Activated naive CD4-positive, alpha-beta T cell treated with anti-CD3 and anti-CD28 coated beads for 36 hours (primary cell): ENCODE measurements at regions not wholly inside any gene's neighbourhood (a gene's known extent, or its start where the extent isn't known, plus 50 kb on each side); places are given as distances from the start of the nearest gene placed in this dataset.

Experiments used
- CTCF ChIA-PET: fragments of 350-600 bp; sonication (Branson Sonifier 250); formaldehyde crosslinking; loops from one replicate; lab custom pipeline; 2021; ENCODE audit warnings: antibody characterized with exemption; lab: Charles Lee
- DNase-seq: peaks from one replicate; pipeline ENCODE4 v3.0.0-alpha.2; 2020
- H3K27ac Mint-ChIP-seq: one replicate; pipeline ENCODE4 v1.8.0; 2021; ENCODE audit warnings: mild to moderate bottlenecking, mixed read lengths
- H3K27me3 Mint-ChIP-seq: one replicate; pipeline ENCODE4 v1.8.0; 2021; ENCODE audit warnings: low read depth, mixed read lengths
- H3K36me3 Mint-ChIP-seq: one replicate; pipeline ENCODE4 v1.8.0; 2021; ENCODE audit warnings: low read depth, mixed read lengths
- H3K4me1 Mint-ChIP-seq: one replicate; pipeline ENCODE4 v1.8.0; 2021; ENCODE audit warnings: low read depth, mixed read lengths
- H3K4me3 Mint-ChIP-seq: one replicate; pipeline ENCODE4 v1.8.0; 2021; ENCODE audit warnings: mild to moderate bottlenecking, moderate library complexity, mixed read lengths
- H3K9me3 Mint-ChIP-seq: one replicate; pipeline ENCODE4 v1.8.0; 2021; ENCODE audit warnings: mixed read lengths
- intact Hi-C: fragments of 100-400 bp; cut with micrococcal nuclease; formaldehyde crosslinking; loops from one replicate; pipeline ENCODE4 v1.15.1; 2023

GRCh38 chr15:91515188-91515754, 338.2 kb upstream of the SLCO3A1 start:
- H3K36me3 Mint-ChIP-seq: no peaks in the 10 kb centered on the region
- DNase-seq: no peak
- CTCF ChIA-PET: interaction anchor here (1.1 kb wide), 1 partner anchor 191 kb away, joined by 3 read pairs; no protein-coding TSS in a partner anchor
- peaks cover 9% of the 10 kb centered on the region for H3K4me1 Mint-ChIP-seq
- H3K9me3 Mint-ChIP-seq: no peaks in the 10 kb centered on the region
- H3K27ac Mint-ChIP-seq: no peak overlapping the region
- H3K4me3 Mint-ChIP-seq: no peak overlapping the region
- H3K27me3 Mint-ChIP-seq: no peaks in the 10 kb centered on the region
- intact Hi-C loops: no loop called here

DNA sequence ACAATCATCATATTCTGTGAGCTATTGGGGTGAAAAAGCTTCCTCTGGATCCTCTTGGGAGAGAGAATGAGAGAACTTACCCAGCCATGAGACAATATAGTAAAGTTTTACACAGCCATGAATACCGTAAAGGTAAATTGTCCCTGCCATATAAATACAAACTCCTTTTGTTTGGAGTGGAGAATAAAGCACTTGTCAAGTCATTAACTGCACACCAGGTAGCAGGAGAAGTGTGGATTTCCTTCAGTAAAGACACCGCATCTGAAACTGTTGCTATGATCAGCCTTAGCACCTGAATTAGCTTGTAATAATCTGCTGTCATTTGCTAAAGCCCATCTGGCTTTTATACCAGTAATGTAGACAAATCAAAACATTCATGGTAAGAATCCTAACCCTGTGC, 336.6 kb upstream of the SLCO3A1 start:
- no peak for DNase-seq
- Mint-ChIP-seq H3K4me3 (no peak overlapping the region), H3K4me1 (peaks cover 10% of the 10 kb centered on the region), H3K27me3 (no peaks in the 10 kb centered on the region), H3K36me3 (no peaks in the 10 kb centered on the region), H3K27ac (no peak overlapping the region), H3K9me3 (no peaks in the 10 kb centered on the region)
- CTCF ChIA-PET: no interaction called here
- intact Hi-C loops: no loop called here

- Mint-ChIP-seq H3K4me3 (no peak overlapping the region), H3K27me3 (no peaks in the 10 kb centered on the region), H3K27ac (no peak overlapping the region), H3K4me1 (peaks cover 18% of the 10 kb centered on the region), H3K36me3 (no peaks in the 10 kb centered on the region), H3K9me3 (no peaks in the 10 kb centered on the region)
- intact Hi-C loops: no loop called here
- CTCF ChIA-PET: interaction anchor here (0.8 kb wide), 1 partner anchor 213 kb away, joined by 3 read pairs; no protein-coding TSS in a partner anchor
- no peak for DNase-seq
Observed at GRCh38 chr15:91517491-91518200, 335.9 kb upstream of the SLCO3A1 start.

DNA sequence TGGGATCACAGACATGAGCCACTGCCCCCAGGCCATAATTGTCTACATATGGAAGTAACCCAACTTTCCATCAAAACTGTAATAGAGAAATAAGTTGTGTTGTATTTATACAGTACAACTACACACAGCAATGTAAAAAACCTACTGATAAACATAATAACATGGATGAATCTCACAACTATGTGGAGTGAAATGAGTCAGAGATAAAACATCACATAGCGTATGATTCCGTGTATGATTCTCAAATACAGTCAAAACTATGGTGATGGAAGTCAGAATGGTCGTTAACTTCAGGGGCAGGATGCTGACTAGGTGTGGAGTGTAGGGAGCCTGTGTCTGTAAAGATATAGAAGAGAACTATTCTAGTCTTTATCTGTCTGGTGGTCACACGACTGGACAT, 332.7 kb upstream of the SLCO3A1 start:
- Mint-ChIP-seq H3K27me3 (no peaks in the 10 kb centered on the region), H3K4me1 (peaks cover 24% of the 10 kb centered on the region), H3K9me3 (no peaks in the 10 kb centered on the region), H3K4me3 (no peak overlapping the region), H3K36me3 (no peaks in the 10 kb centered on the region), H3K27ac (no peak overlapping the region)
- intact Hi-C loops: no loop called here
- CTCF ChIA-PET: interaction anchor here (1.1 to 1.3 kb wide), 3 partner anchors 209 to 248 kb away, joined by 3 to 4 read pairs (median 4); no protein-coding TSS in a partner anchor
- no peak for DNase-seq

DNA sequence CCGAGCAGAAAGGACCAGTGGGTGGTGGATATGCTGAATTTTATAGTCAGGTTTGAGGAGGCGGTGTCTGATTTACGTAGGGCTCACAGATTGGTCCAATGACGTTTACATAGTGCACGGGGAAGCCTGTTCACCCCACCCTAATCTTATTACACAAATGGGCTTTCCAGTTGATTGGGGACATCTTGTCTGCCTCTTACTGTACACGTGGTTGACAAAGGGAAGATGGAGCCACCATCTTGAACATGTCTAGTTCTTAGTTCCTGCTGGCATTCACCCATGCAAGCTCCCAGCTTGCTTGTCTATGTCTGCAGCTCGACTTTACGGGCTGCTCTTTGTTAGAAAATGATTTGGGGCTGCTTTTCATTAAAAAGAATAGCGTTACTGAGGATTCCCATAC, 332.0 kb upstream of the SLCO3A1 start:
- Mint-ChIP-seq H3K4me1 (peaks cover 24% of the 10 kb centered on the region), H3K36me3 (no peaks in the 10 kb centered on the region), H3K9me3 (no peaks in the 10 kb centered on the region), H3K27me3 (no peaks in the 10 kb centered on the region), H3K4me3 (no peak overlapping the region), H3K27ac (no peak overlapping the region)
- DNase-seq: no peak
- CTCF ChIA-PET: interaction anchor here (0.7 to 1.3 kb wide), 4 partner anchors 151 to 248 kb away, joined by 3 to 4 read pairs (median 4); no protein-coding TSS in a partner anchor
- intact Hi-C loops: no loop called here

DNA sequence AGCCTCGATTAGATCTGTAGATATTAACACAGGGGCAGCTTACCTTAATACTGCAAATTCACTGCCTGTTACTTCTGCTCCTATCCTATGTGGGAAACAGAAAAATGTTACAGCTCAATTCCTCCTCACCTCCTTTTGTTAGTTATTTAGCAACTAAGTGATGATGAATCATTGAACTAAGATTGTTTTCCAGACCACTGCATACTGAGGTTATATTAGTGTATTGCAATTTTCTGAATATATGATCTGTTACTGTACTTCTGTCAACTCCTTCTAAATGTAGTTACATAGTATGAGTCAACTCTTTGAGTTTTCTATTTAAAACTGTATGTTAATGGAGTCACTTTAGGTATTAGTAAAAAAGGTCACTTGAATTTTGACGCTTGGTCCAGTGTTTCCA, 331.5 kb upstream of the SLCO3A1 start:
- intact Hi-C loops: loop anchor here (1.0 to 2.0 kb wide), 2 partner anchors 51 to 219 kb away; no protein-coding TSS in a partner anchor
- Mint-ChIP-seq H3K27me3 (no peaks in the 10 kb centered on the region), H3K36me3 (no peaks in the 10 kb centered on the region), H3K9me3 (no peaks in the 10 kb centered on the region), H3K4me3 (no peak overlapping the region), H3K4me1 (peaks cover 24% of the 10 kb centered on the region), H3K27ac (no peak overlapping the region)
- CTCF ChIA-PET: interaction anchor here (0.7 to 1.3 kb wide), 4 partner anchors 152 to 249 kb away, joined by 3 to 4 read pairs (median 4); no protein-coding TSS in a partner anchor
- DNase-seq: no peak

DNA sequence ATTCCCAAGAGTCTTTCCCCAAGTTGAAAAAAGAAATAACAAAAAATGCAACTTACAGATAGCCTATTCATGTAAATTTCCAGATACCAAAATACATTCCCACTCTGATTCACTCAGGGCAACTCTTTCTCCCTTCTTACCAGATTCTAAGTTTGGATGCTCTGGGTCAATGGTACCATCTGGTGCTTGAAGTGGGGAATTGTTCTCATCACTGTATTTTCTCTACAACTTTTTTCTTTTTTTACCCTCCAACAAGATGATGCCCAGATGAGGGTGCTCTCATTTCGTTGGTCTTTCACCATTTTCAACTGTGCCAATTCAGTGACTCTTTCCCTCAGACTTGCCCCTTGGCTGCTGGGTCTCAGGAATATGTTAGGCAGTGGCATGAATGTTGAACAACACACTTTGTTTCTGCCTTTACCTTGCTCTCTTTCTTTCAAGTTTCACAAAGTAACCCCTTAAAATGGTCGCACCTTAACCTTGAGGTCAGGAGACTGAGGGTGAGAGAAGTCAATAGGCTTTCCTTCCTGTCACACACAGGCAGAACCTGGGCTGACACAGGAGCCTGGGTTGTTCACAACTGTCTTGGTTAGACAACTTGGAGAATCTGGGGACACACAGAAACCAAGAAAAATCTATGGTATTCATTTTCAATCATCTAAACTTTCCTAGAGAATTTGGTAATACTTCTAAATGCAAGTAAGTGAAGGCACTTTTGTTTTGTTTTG, 330.7 kb upstream of the SLCO3A1 start:
- Mint-ChIP-seq H3K9me3 (no peaks in the 10 kb centered on the region), H3K4me1 (peaks cover 24% of the 10 kb centered on the region), H3K36me3 (no peaks in the 10 kb centered on the region), H3K27ac (no peak overlapping the region), H3K4me3 (no peak overlapping the region), H3K27me3 (no peaks in the 10 kb centered on the region)
- peak; percentile 17 for DNase-seq
- CTCF ChIA-PET: interaction anchor here (0.6 kb wide), 2 partner anchors 10 to 1090 kb away, joined by 3 to 4 read pairs; no protein-coding TSS in a partner anchor
- intact Hi-C loops: loop anchor here (1.0 to 2.0 kb wide), 2 partner anchors 52 to 219 kb away; no protein-coding TSS in a partner anchor

DNA sequence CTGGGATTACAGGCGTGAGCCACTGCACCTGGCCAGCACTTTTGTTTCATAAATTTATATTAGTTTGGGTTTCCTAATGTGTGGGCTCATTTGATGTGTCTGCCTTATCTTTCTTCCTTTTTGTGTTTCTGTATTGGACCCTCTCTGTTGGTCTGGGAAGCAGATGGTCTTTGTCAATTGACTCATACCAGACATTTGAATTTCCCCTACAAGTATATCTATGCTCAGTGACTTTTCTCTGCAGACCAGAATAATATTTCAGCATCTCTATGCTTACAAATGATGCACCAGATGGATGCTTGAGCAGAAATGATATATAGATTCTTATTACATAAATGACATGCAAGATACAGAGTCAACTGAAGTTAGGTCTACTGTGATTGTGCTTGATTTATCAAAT, 329.9 kb upstream of the SLCO3A1 start:
- H3K27ac Mint-ChIP-seq: no peak overlapping the region
- no peak for DNase-seq
- no peaks in the 10 kb centered on the region for H3K27me3 Mint-ChIP-seq
- H3K4me1 Mint-ChIP-seq: peaks cover 24% of the 10 kb centered on the region
- CTCF ChIA-PET: interaction anchor here (0.6 to 0.7 kb wide), 2 partner anchors 11 to 1089 kb away, joined by 3 to 4 read pairs; no protein-coding TSS in a partner anchor
- H3K36me3 Mint-ChIP-seq: no peaks in the 10 kb centered on the region
- intact Hi-C loops: loop anchor here (2.0 kb wide), 1 partner anchor 53 kb away; no protein-coding TSS in a partner anchor
- H3K9me3 Mint-ChIP-seq: no peaks in the 10 kb centered on the region
- H3K4me3 Mint-ChIP-seq: no peak overlapping the region

GRCh38 chr15:91524534-91524933, 329.0 kb upstream of the SLCO3A1 start:
- no peaks in the 10 kb centered on the region for H3K36me3 Mint-ChIP-seq
- no peaks in the 10 kb centered on the region for H3K27me3 Mint-ChIP-seq
- peaks cover 31% of the 10 kb centered on the region for H3K4me1 Mint-ChIP-seq
- intact Hi-C loops: no loop called here
- CTCF ChIA-PET: no interaction called here
- no peak for DNase-seq
- H3K4me3 Mint-ChIP-seq: no peak overlapping the region
- no peaks in the 10 kb centered on the region for H3K9me3 Mint-ChIP-seq
- H3K27ac Mint-ChIP-seq: no peak overlapping the region

GRCh38 chr15:91525751-91526150, 327.8 kb upstream of the SLCO3A1 start:
- Mint-ChIP-seq H3K4me3 (no peak overlapping the region), H3K27me3 (no peaks in the 10 kb centered on the region), H3K9me3 (no peaks in the 10 kb centered on the region), H3K4me1 (peaks cover 37% of the 10 kb centered on the region), H3K36me3 (no peaks in the 10 kb centered on the region), H3K27ac (no peak overlapping the region)
- intact Hi-C loops: loop anchor here (5.0 kb wide), 1 partner anchor 552 kb away; no protein-coding TSS in a partner anchor
- no peak for DNase-seq
- CTCF ChIA-PET: interaction anchor here (1.9 kb wide), 1 partner anchor 223 kb away, joined by 6 read pairs; no protein-coding TSS in a partner anchor

DNA sequence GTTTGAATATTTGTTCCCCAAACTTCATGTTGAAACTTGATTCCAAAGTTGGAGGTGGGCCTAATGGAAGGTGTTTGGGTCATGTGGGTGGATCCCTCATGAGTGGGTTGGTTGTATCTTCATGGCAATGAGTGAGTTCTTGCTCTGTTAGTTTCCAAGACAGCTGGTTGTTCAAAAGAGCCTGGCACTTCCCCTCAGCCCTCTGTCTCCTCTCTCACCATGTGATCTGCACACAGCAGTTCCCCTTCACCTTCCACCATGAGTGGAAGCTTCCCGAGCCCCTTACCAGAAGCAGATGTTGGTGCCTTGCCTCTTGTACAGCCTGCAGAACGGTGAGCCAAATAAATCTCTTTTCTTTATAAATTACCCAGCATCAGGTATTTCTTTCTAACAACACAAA, 327.1 kb upstream of the SLCO3A1 start:
- Mint-ChIP-seq H3K36me3 (no peaks in the 10 kb centered on the region), H3K27me3 (no peaks in the 10 kb centered on the region), H3K4me3 (no peak overlapping the region), H3K4me1 (peaks cover 37% of the 10 kb centered on the region), H3K9me3 (no peaks in the 10 kb centered on the region), H3K27ac (no peak overlapping the region)
- intact Hi-C loops: loop anchor here (5.0 kb wide), 1 partner anchor 551 kb away; no protein-coding TSS in a partner anchor
- CTCF ChIA-PET: interaction anchor here (1.9 kb wide), 1 partner anchor 224 kb away, joined by 6 read pairs; no protein-coding TSS in a partner anchor
- no peak for DNase-seq

GRCh38 chr15:91528801-91529200, 324.7 kb upstream of the SLCO3A1 start:
- Mint-ChIP-seq H3K9me3 (no peaks in the 10 kb centered on the region), H3K4me1 (peaks cover 20% of the 10 kb centered on the region), H3K4me3 (no peak overlapping the region), H3K27ac (no peak overlapping the region), H3K27me3 (no peaks in the 10 kb centered on the region), H3K36me3 (no peaks in the 10 kb centered on the region)
- DNase-seq: no peak
- CTCF ChIA-PET: no interaction called here
- intact Hi-C loops: loop anchor here (5.0 kb wide), 1 partner anchor 548 kb away; no protein-coding TSS in a partner anchor
